Ammon's horn (tissue), 1 donor: ENCODE measurements at regions not wholly inside any gene's neighbourhood (a gene's known extent, or its start where the extent isn't known, plus 50 kb on each side); places are given as distances from the start of the nearest gene placed in this dataset.

Experiments
- DNase-seq: peaks from one replicate; pipeline ENCODE4 v3.0.0-alpha.2; 2016; ENCODE audit warnings: low spot score

- no peak for DNase-seq
Observed at GRCh38 chr1:5716126-5716525, 276.1 kb downstream of the NPHP4 start.

- no peak for DNase-seq
Observed at GRCh38 chr1:5713101-5714010, 278.9 kb downstream of the NPHP4 start.

GRCh38 chr1:5711956-5712645 lies 280.1 kb downstream of the NPHP4 start:
- DNase-seq: no peak

GRCh38 chr1:5711079-5711478 lies 281.1 kb downstream of the NPHP4 start:
- DNase-seq: no peak

- no peak for DNase-seq
Observed at GRCh38 chr1:5709976-5710375, 282.2 kb downstream of the NPHP4 start.

GRCh38 chr1:5709461-5709975 lies 282.7 kb downstream of the NPHP4 start:
- no peak for DNase-seq

GRCh38 chr1:5708346-5709245 lies 283.6 kb downstream of the NPHP4 start:
- no peak for DNase-seq

GRCh38 chr1:5707566-5708345 lies 284.5 kb downstream of the NPHP4 start:
- peak; percentile 16 for DNase-seq

- DNase-seq: no peak
Observed at GRCh38 chr1:5706239-5706638, 286.0 kb downstream of the NPHP4 start.

GRCh38 chr1:5705751-5706150 lies 286.5 kb downstream of the NPHP4 start:
- DNase-seq: no peak

- DNase-seq: no peak
Observed at GRCh38 chr1:5704561-5705514, 287.4 kb downstream of the NPHP4 start.

GRCh38 chr1:5701642-5702041 lies 290.6 kb downstream of the NPHP4 start:
- DNase-seq: no peak

- DNase-seq: no peak
Observed at GRCh38 chr1:5693568-5693967, 298.7 kb downstream of the NPHP4 start.

- no peak for DNase-seq
Observed at GRCh38 chr1:5692664-5693063, 299.6 kb downstream of the NPHP4 start.

- DNase-seq: no peak
Observed at GRCh38 chr1:5691795-5692509, 300.3 kb downstream of the NPHP4 start.

GRCh38 chr1:5690898-5691297 lies 301.3 kb downstream of the NPHP4 start:
- DNase-seq: no peak

- DNase-seq: no peak
Observed at GRCh38 chr1:5690291-5690690, 301.9 kb downstream of the NPHP4 start.

- DNase-seq: no peak
Observed at GRCh38 chr1:5688081-5689077, 303.8 kb downstream of the NPHP4 start.
